HG03025 (cell line): ENCODE measurements at regions not wholly inside any gene's neighbourhood (a gene's known extent, or its start where the extent isn't known, plus 50 kb on each side); places are given as distances from the start of the nearest gene placed in this dataset.

ENCODE experiments used
- ATAC-seq: cut with Tn5 transposase; IDR thresholded peaks from one replicate; pipeline ENCODE4 v1.9.1; 2021; ENCODE audit warnings: mild to moderate bottlenecking, moderate library complexity; ENCODE audit not compliant: unreplicated experiment, low FRiP score

- no peak for ATAC-seq
Observed at GRCh38 chr1:67632811-67633655, 52.0 kb upstream of the GADD45A start.

GRCh38 chr1:67634396-67634935 is 50.5 kb upstream of the GADD45A start:
- ATAC-seq = no peak

GRCh38 chr1:67635055-67635809 is 49.8 kb upstream of the GADD45A start:
- no peak for ATAC-seq
